A673 (cell line): ENCODE measurements at regions not wholly inside any gene's neighbourhood (a gene's known extent, or its start where the extent isn't known, plus 50 kb on each side); places are given as distances from the start of the nearest gene placed in this dataset.
"Not testable (repeated sequence)": the region's sequence is repeated elsewhere in the genome, so short reads cannot be mapped to it uniquely, and the experiment has no call there.

ENCODE experiments used
- BruUV-seq: library from RNA; stranded (reverse); fragments of 400-500 nt; replicated peaks from 2 replicates; lab custom pipeline; 2021; lab: Mats Ljungman, UMichigan
- CTCF ChIA-PET: fragments of 300-600 bp; sonication (Branson Sonifier 250); formaldehyde crosslinking; loops from one replicate; lab custom pipeline; 2022; ENCODE audit warnings: antibody characterized with exemption; lab: Charles Lee
- POLR2A ChIA-PET: fragments of 300-600 bp; sonication (Branson Sonifier 250); formaldehyde crosslinking; loops from one replicate; lab custom pipeline; 2022; ENCODE audit warnings: antibody characterized with exemption; ENCODE audit not compliant: low non-redundant PET; lab: Charles Lee
- DNase-seq: peaks from one replicate; pipeline ENCODE4 v3.0.0-alpha.2; 2015; ENCODE audit warnings: low spot score
- H3K27ac ChIP-seq: fragments of 200-600 bp; sonication (generic); 2 replicates; pipeline ENCODE4 v1.5.1; 2016; ENCODE audit warnings: mixed run types, low read depth, mild to moderate bottlenecking, mixed read lengths, antibody characterized with exemption, low read length; ENCODE audit not compliant: poor library complexity, severe bottlenecking
- H3K27me3 ChIP-seq: fragments of 200-600 bp; sonication (generic); replicated peaks from 2 replicates; pipeline ENCODE4 v1.6.1; 2017; ENCODE audit warnings: mixed run types, low read depth, mild to moderate bottlenecking, mixed read lengths, antibody characterized with exemption, low read length; ENCODE audit not compliant: insufficient read depth, poor library complexity
- H3K36me3 ChIP-seq: fragments of 200-600 bp; sonication (generic); 2 replicates; pipeline ENCODE4 v1.6.1; 2016; ENCODE audit warnings: mixed run types, mild to moderate bottlenecking, mixed read lengths, antibody characterized with exemption, low read length; ENCODE audit not compliant: insufficient read depth, poor library complexity, severe bottlenecking
- H3K4me1 ChIP-seq: fragments of 200-600 bp; sonication (generic); 2 replicates; pipeline ENCODE4 v1.6.1; 2017; ENCODE audit warnings: mixed run types, mild to moderate bottlenecking, mixed read lengths, antibody characterized with exemption, low read length; ENCODE audit not compliant: insufficient read depth, poor library complexity, severe bottlenecking
- H3K4me3 ChIP-seq: fragments of 200-600 bp; sonication (generic); 2 replicates; pipeline ENCODE4 v1.5.1; 2016; ENCODE audit warnings: low read depth, mixed run types, mild to moderate bottlenecking, mixed read lengths, low read length; ENCODE audit not compliant: poor library complexity, severe bottlenecking
- H3K9me3 ChIP-seq: fragments of 200-600 bp; sonication (generic); 2 replicates; pipeline ENCODE4 v1.6.1; 2016; ENCODE audit warnings: mixed run types, low read depth, mild to moderate bottlenecking, mixed read lengths, antibody characterized with exemption, low read length; ENCODE audit not compliant: poor library complexity, severe bottlenecking
- EZH2 ChIP-seq: fragments of 200-600 bp; sonication (generic); IDR thresholded peaks from 2 replicates; pipeline ENCODE4 v1.6.1; 2017; ENCODE audit warnings: borderline replicate concordance, low read depth, mild to moderate bottlenecking, mixed read lengths, antibody characterized with exemption, low read length; ENCODE audit not compliant: poor library complexity, severe bottlenecking
- intact Hi-C: fragments of 100-400 bp; cut with micrococcal nuclease; formaldehyde crosslinking; loops from one replicate; pipeline ENCODE4 v1.10.0; 2022; ENCODE audit not compliant: unreplicated experiment
- TF ChIP-seq, protein P1 (sequence below): fragments of 300-800, 200-600 bp; sonication (generic); conservative IDR thresholded peaks from 2 replicates; pipeline ENCODE4 v1.5.1; 2017; ENCODE audit warnings: low read depth, mild to moderate bottlenecking, antibody characterized with exemption, low read length, moderate library complexity, mixed read lengths

DNA sequence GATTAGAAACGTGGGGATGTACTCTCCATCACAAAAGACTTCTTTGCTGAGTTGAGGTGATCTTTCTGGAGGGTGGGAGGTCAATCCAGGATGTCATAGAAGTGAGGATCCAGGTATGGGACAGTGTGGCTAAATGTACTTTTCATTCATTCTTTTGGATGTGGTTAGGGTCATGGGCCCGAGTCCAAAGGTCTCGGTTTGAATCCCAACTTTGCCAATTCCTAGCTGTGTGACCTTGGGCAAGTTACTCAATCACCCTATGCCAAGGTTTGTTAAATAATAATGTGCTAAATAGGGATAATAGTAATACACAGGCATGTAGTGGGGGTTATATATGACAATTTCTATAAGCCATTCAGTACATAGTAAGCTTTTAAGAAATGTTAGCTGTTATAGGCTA is 91.4 kb downstream of the SAMD9 start:
- H3K4me1 ChIP-seq = no peaks in the 10 kb centered on the region
- no peaks in the 10 kb centered on the region for H3K9me3 ChIP-seq
- H3K4me3 ChIP-seq = no peak overlapping the region
- H3K36me3 ChIP-seq = no peaks in the 10 kb centered on the region
- no peaks in the 10 kb centered on the region for H3K27me3 ChIP-seq
- CTCF ChIA-PET = no interaction called here
- TF ChIP-seq, protein P1, sequence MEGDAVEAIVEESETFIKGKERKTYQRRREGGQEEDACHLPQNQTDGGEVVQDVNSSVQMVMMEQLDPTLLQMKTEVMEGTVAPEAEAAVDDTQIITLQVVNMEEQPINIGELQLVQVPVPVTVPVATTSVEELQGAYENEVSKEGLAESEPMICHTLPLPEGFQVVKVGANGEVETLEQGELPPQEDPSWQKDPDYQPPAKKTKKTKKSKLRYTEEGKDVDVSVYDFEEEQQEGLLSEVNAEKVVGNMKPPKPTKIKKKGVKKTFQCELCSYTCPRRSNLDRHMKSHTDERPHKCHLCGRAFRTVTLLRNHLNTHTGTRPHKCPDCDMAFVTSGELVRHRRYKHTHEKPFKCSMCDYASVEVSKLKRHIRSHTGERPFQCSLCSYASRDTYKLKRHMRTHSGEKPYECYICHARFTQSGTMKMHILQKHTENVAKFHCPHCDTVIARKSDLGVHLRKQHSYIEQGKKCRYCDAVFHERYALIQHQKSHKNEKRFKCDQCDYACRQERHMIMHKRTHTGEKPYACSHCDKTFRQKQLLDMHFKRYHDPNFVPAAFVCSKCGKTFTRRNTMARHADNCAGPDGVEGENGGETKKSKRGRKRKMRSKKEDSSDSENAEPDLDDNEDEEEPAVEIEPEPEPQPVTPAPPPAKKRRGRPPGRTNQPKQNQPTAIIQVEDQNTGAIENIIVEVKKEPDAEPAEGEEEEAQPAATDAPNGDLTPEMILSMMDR = no peak
- no peak for TF ChIP-seq EZH2
- DNase-seq = no peak
- intact Hi-C loops = no loop called here
- POLR2A ChIA-PET = no interaction called here
- no TSS peak for BruUV-seq
- no peak overlapping the region for H3K27ac ChIP-seq

DNA sequence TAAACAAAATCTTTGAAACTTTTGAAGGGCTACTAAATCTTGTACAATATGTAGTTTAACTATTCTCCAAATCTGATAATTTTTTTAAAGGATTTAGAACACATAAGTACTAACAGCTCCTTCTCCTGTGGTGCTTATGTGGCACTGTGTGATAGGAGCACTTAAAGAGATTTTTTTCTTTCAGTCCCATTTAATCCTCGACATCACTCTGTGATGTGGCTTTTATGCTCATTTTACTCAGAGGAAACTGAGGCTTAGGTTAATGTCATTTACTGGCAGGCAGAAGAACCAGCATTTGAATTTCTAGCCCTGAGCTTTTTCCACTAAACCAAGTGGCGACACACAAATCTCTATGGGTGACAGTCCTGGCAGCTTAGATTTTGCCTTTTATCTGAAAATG is 92.4 kb downstream of the SAMD9 start:
- ChIA-PET CTCF (no interaction called here), POLR2A (no interaction called here)
- no peak overlapping the region for H3K27ac ChIP-seq
- H3K36me3 ChIP-seq = no peaks in the 10 kb centered on the region
- intact Hi-C loops = no loop called here
- no peak overlapping the region for H3K4me3 ChIP-seq
- no peaks in the 10 kb centered on the region for H3K27me3 ChIP-seq
- TF ChIP-seq, protein P1 = no peak
- no peak for TF ChIP-seq EZH2
- no peaks in the 10 kb centered on the region for H3K4me1 ChIP-seq
- no peaks in the 10 kb centered on the region for H3K9me3 ChIP-seq
- DNase-seq = no peak
- BruUV-seq = no TSS peak

DNA sequence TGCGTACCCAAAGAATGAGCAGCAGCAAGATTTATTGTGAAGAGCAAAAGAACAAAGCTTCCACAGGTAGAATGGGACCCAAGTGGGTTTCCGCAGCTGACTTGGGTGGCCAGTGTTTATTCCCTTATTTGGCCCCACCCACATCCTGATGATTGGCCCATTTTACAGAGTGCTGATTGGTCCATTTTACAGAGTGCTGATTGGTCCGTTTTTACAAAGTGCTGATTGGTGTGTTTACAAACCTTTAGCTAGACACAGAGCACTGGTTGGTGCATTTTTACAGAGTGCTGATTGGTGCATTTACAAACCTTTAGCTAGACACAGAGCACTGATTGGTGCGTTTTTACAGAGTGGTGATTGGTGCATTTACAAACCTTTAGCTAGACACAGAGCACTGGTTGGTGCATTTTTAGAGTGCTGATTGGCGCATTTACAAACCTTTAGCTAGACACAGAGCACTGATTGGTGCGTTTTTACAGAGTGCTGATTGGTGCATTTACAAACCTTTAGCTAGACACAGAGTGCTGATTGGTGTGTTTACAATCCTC is 94.8 kb downstream of the SAMD9 start:
- BruUV-seq, DNase-seq, H3K4me3 ChIP-seq, H3K4me1 ChIP-seq, H3K9me3 ChIP-seq, H3K27ac ChIP-seq, CTCF ChIA-PET, POLR2A ChIA-PET, intact Hi-C loops, H3K36me3 ChIP-seq, H3K27me3 ChIP-seq: not testable (repeated sequence)

GRCh38 chr7:93021748-93022147 is 96.0 kb downstream of the SAMD9 start:
- Histone ChIP-seq H3K4me1 (peaks cover 8% of the 10 kb centered on the region), H3K36me3 (no peaks in the 10 kb centered on the region), H3K27ac (no peak overlapping the region), H3K4me3 (no peak overlapping the region), H3K27me3 (no peaks in the 10 kb centered on the region), H3K9me3 (no peaks in the 10 kb centered on the region)
- TF ChIP-seq, protein P1 = no peak
- TF ChIP-seq EZH2 = no peak
- ChIA-PET CTCF (no interaction called here), POLR2A (no interaction called here)
- BruUV-seq = no TSS peak
- no peak for DNase-seq
- intact Hi-C loops = no loop called here
